GM12891 (cell line): ENCODE measurements at regions not wholly inside any gene's neighbourhood (a gene's known extent, or its start where the extent isn't known, plus 50 kb on each side); places are given as distances from the start of the nearest gene placed in this dataset.

ENCODE experiments used
- POLR2A ChIP-seq: IDR thresholded peaks from 2 replicates; pipeline ENCODE4 v1.6.1; 2011; ENCODE audit warnings: low read depth, low read length, control low read depth
- POLR2AphosphoS5 ChIP-seq: IDR thresholded peaks from 2 replicates; pipeline ENCODE4 v1.6.1; 2011; ENCODE audit warnings: low read depth, low read length, control low read depth
- POU2F2 ChIP-seq: IDR thresholded peaks from 2 replicates; pipeline ENCODE4 v1.6.1; 2011; ENCODE audit warnings: low read depth, mild to moderate bottlenecking, control low read depth, low read length, moderate library complexity
- SPI1 ChIP-seq: IDR thresholded peaks from 2 replicates; pipeline ENCODE4 v1.6.1; 2011; ENCODE audit warnings: low read depth, low read length, control low read depth
- TAF1 ChIP-seq: IDR thresholded peaks from 2 replicates; pipeline ENCODE4 v1.6.1; 2011; ENCODE audit warnings: low read depth, low read length, control low read depth

DNA sequence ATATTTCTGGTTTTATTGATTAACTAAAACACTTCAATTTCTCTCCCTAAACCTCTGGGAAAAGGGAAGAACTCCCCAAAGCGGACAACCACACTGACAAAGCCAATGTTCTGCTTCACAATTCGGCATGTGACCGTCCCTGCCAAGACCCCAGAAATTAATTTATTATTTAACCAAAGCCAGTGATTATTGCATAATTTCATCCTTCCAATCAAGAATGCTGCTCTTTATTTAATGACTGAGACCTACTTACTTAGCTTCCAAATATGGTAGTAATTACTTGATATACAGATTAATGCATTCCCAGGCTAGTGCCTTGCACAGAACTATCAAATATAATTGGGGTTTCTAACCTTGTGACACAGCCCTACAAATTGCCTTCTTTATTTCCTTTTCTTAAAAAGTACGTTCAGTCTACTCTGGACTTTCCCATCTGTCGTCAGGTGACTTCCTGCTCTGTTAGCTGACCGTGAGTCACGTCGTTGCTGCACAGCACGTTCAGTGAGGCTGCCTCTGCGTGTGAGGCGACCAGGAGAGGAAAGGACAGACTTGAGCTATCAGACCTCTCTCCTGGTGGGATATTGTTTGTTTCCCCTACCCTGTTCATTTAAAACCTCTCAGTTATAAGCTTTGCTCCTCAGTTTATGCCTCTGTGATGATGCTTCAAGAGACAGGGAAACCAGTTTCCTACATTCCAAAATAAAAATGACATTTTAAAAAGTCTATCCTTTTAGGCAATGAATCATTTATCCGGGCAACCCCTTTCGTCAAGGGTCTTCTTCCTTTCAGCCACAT, 55.7 kb upstream of the TNFAIP3 start:
- TF ChIP-seq POU2F2 (0 out of 2 replicates have a peak, but pooled peaks have one; percentile 59), POLR2A (peak; percentile 86), POLR2AphosphoS5 (peak; percentile 74), TAF1 (0 out of 2 replicates have a peak, but pooled peaks have one; percentile 58), SPI1 (no peak)
